Spleen (tissue), 11 donors: ENCODE measurements at regions not wholly inside any gene's neighbourhood (a gene's known extent, or its start where the extent isn't known, plus 50 kb on each side); places are given as distances from the start of the nearest gene placed in this dataset.
"Not testable (repeated sequence)": the region's sequence is repeated elsewhere in the genome, so short reads cannot be mapped to it uniquely, and the experiment has no call there.

ENCODE experiments used
- DNase-seq: peaks from one replicate; pipeline ENCODE4 v3.0.0-alpha.2; 2020
- H3K27ac ChIP-seq, 8 donors: fragments of 200-600 bp; sonication (generic) in 7 of 8; 1 replicate in 4 of 8; 2 replicates in 4 of 8; pipeline versions ENCODE4 v1.5.0 to v1.8.0; 2016 to 2021; ENCODE audit warnings: inconsistent platforms in 4 of 8, mild to moderate bottlenecking in 4 of 8, moderate library complexity in 1 of 8
- H3K27me3 ChIP-seq, 7 donors: fragments of 200-600 bp; sonication (generic) in 6 of 7; replicated peaks in 1 of 7; 1 replicate in 4 of 7; 2 replicates in 3 of 7; pipeline versions ENCODE4 v1.5.0 to v1.8.0; 2016 to 2021; ENCODE audit warnings: inconsistent platforms in 3 of 7, mild to moderate bottlenecking in 1 of 7
- H3K36me3 ChIP-seq, 6 donors: fragments of 200-600 bp; sonication (generic) in 5 of 6; 1 replicate in 4 of 6; 2 replicates in 2 of 6; pipeline versions ENCODE4 v1.5.0 to v1.8.0; 2016 to 2021; ENCODE audit warnings: inconsistent platforms in 2 of 6
- H3K4me1 ChIP-seq, 6 donors: fragments of 200-600 bp; sonication (generic) in 5 of 6; 1 replicate in 3 of 6; 2 replicates in 3 of 6; pipeline versions ENCODE4 v1.5.0 to v1.8.0; 2016 to 2021; ENCODE audit warnings: inconsistent platforms in 3 of 6
- H3K4me3 ChIP-seq, 8 donors: fragments of 200-600 bp; sonication (generic) in 7 of 8; 1 replicate in 4 of 8; 2 replicates in 4 of 8; pipeline versions ENCODE4 v1.5.0 to v1.8.0; 2016 to 2021; ENCODE audit warnings: inconsistent platforms in 4 of 8, mild to moderate bottlenecking in 4 of 8, moderate library complexity in 2 of 8
- H3K9me3 ChIP-seq, 8 donors: fragments of 200-600 bp; sonication (generic) in 7 of 8; 1 replicate in 4 of 8; 2 replicates in 4 of 8; pipeline versions ENCODE4 v1.5.0 to v1.8.0; 2016 to 2021; ENCODE audit warnings: inconsistent platforms in 4 of 8
- CTCF ChIP-seq, 11 experiments: fragments of 200-600 bp in 7 of 11; fragments of 450-650 bp in 4 of 11; sonication (generic) in 4 of 11; IDR thresholded peaks in 8 of 11; conservative IDR thresholded peaks in 3 of 11; 1 replicate in 7 of 11; 2 replicates in 4 of 11; pipeline versions ENCODE4 v1.4.0 to v1.8.0; 2016 to 2021; ENCODE audit warnings: antibody characterized with exemption in 11 of 11, inconsistent platforms in 4 of 11, mild to moderate bottlenecking in 1 of 11
- POLR2A ChIP-seq, 3 donors: fragments of 450-650 bp; IDR thresholded peaks; one replicate each; pipeline ENCODE4 v1.5.1; 2017; ENCODE audit warnings: antibody characterized with exemption in 3 of 3, mild to moderate bottlenecking in 1 of 3
- POLR2AphosphoS5 ChIP-seq, 3 donors: sonication (generic); formaldehyde crosslinking; IDR thresholded peaks; one replicate each; pipeline ENCODE4 v1.5.1; 2017; ENCODE audit warnings: antibody characterized with exemption in 3 of 3
- WGBS, 5 donors: extraction: QIAGEN DNeasy Blood & Tissue Kit in 3 of 5; methylation state at CpG; one replicate each; pipeline versions ENCODE4 v1.1.5 to v1.1.7; 2013 to 2018; 5-methylcytosine and 5-hydroxymethylcytosine counted together
- intact Hi-C: fragments of 100-400 bp; cut with DNase I; formaldehyde crosslinking; loops from one replicate; pipeline ENCODE4 v1.15.0; 2023; ENCODE audit warnings: low total_unique reads
- donor health status: healthy with polysubstance abuse.
- donor health status: DM: no; HTN: no; CAD: no; lungs with moderate emphysema.
- donor health status: DM: no; HTN: no; CAD: no.
- donor health status: Bipolar disorder and iron deficiency.
- donor health status: healthy.
- donor health status: DM: no; HTN: no; CAD: no.
- donor health status: DM: yes; HTN: yes; CAD: no.

- Histone ChIP-seq H3K4me3 (no peak overlapping the region), H3K27ac (no peak overlapping the region), H3K4me1 (no peaks in the 10 kb centered on the region), H3K27me3 (no peaks in the 10 kb centered on the region), H3K9me3 (peaks cover 0 to 19% (median 9%) of the 10 kb centered on the region in 8 donors), H3K36me3 (no peaks in the 10 kb centered on the region)
- intact Hi-C loops: no loop called here
- TF ChIP-seq POLR2A (IDR thresholded peaks at IDR 0.05) (no peak), CTCF (IDR thresholded peaks at IDR 0.05 in 8 of 11, conservative IDR thresholded peaks at IDR 0.05 in 3 of 11) (no peak), POLR2AphosphoS5 (IDR thresholded peaks at IDR 0.05) (no peak)
- DNase-seq: no peak
- WGBS, 5 donors: 87 to 95% (median 89%) methylated on average over 13 of the region's 13 CpGs
Measured at GRCh38 chr10:81182296-81182695, 644.6 kb downstream of the SH2D4B start.

GRCh38 chr10:81192221-81192788, 654.6 kb downstream of the SH2D4B start:
- no peak overlapping the region for H3K27ac ChIP-seq
- no peak overlapping the region for H3K4me3 ChIP-seq
- TF ChIP-seq POLR2A (IDR thresholded peaks at IDR 0.05): no peak
- intact Hi-C loops: no loop called here
- no peaks in the 10 kb centered on the region for H3K9me3 ChIP-seq
- no peak for DNase-seq
- no peaks in the 10 kb centered on the region for H3K27me3 ChIP-seq
- H3K36me3 ChIP-seq: no peaks in the 10 kb centered on the region
- 73 to 80% (median 78%) methylated on average over 6 of the region's 6 CpGs for WGBS, 5 donors
- no peaks in the 10 kb centered on the region for H3K4me1 ChIP-seq

- H3K9me3 ChIP-seq: peaks cover 0 to 4% (median 0%) of the 10 kb centered on the region in 8 donors
- H3K4me3 ChIP-seq: no peak overlapping the region
- TF ChIP-seq POLR2AphosphoS5 (IDR thresholded peaks at IDR 0.05) (no peak), CTCF (IDR thresholded peaks at IDR 0.05 in 8 of 11, conservative IDR thresholded peaks at IDR 0.05 in 3 of 11) (no peak), POLR2A (IDR thresholded peaks at IDR 0.05) (no peak)
- intact Hi-C loops: no loop called here
- H3K36me3 ChIP-seq: no peaks in the 10 kb centered on the region
- DNase-seq: no peak
- WGBS, 5 donors: 80 to 90% (median 87%) methylated on average over 2 of the region's 2 CpGs
- no peaks in the 10 kb centered on the region for H3K4me1 ChIP-seq
- no peak overlapping the region for H3K27ac ChIP-seq
- H3K27me3 ChIP-seq: no peaks in the 10 kb centered on the region
Measured at GRCh38 chr10:81200801-81201200, 663.1 kb downstream of the SH2D4B start.

- H3K27me3 ChIP-seq, H3K27ac ChIP-seq, DNase-seq, H3K4me3 ChIP-seq, H3K4me1 ChIP-seq, H3K9me3 ChIP-seq, intact Hi-C loops, H3K36me3 ChIP-seq: not testable (repeated sequence)
- 76 to 89% (median 80%) methylated on average over 5 of the region's 5 CpGs for WGBS, 5 donors
Measured at GRCh38 chr10:81207359-81207758, 667.6 kb upstream of the NRG3 start.

GRCh38 chr10:81213370-81213769, 661.6 kb upstream of the NRG3 start:
- WGBS, 5 donors: 58 to 69% (median 66%) methylated on average over 1 of the region's 1 CpG
- no peaks in the 10 kb centered on the region for H3K36me3 ChIP-seq
- no peak overlapping the region for H3K27ac ChIP-seq
- no peak for TF ChIP-seq POLR2A (IDR thresholded peaks at IDR 0.05)
- TF ChIP-seq CTCF (IDR thresholded peaks at IDR 0.05 in 8 of 11, conservative IDR thresholded peaks at IDR 0.05 in 3 of 11): no peak
- TF ChIP-seq POLR2AphosphoS5 (IDR thresholded peaks at IDR 0.05): no peak
- intact Hi-C loops: no loop called here
- H3K27me3 ChIP-seq: no peaks in the 10 kb centered on the region
- DNase-seq: no peak
- H3K9me3 ChIP-seq: no peaks in the 10 kb centered on the region
- H3K4me1 ChIP-seq: no peaks in the 10 kb centered on the region
- H3K4me3 ChIP-seq: no peak overlapping the region
